Ishikawa (cell line): ENCODE measurements at regions not wholly inside any gene's neighbourhood (a gene's known extent, or its start where the extent isn't known, plus 50 kb on each side); places are given as distances from the start of the nearest gene placed in this dataset.

Experiments
- CEBPB ChIP-seq: IDR thresholded peaks from 2 replicates; pipeline ENCODE4 v1.6.1; 2012
- CREB1 ChIP-seq: IDR thresholded peaks from 2 replicates; pipeline ENCODE4 v1.6.1; 2012; ENCODE audit warnings: low read depth
- EGR1 ChIP-seq: IDR thresholded peaks from 2 replicates; pipeline ENCODE4 v1.6.1; 2012
- EP300 ChIP-seq: IDR thresholded peaks from 2 replicates; pipeline ENCODE4 v1.6.1; 2012; ENCODE audit warnings: borderline replicate concordance
- FOXM1 ChIP-seq: IDR thresholded peaks from 2 replicates; pipeline ENCODE4 v1.6.1; 2012; ENCODE audit warnings: low read depth, borderline replicate concordance
- MAX ChIP-seq: IDR thresholded peaks from 2 replicates; pipeline ENCODE4 v1.6.1; 2012
- NFIC ChIP-seq: IDR thresholded peaks from 2 replicates; pipeline ENCODE4 v1.6.1; 2012
- RAD21 ChIP-seq: IDR thresholded peaks from 2 replicates; pipeline ENCODE4 v1.6.1; 2012; ENCODE audit warnings: low read depth
- REST ChIP-seq: IDR thresholded peaks from 2 replicates; pipeline ENCODE4 v1.6.1; 2012; ENCODE audit warnings: low read depth, mild to moderate bottlenecking
- TAF1 ChIP-seq: IDR thresholded peaks from 2 replicates; pipeline ENCODE4 v1.6.1; 2012; ENCODE audit warnings: low read depth, mild to moderate bottlenecking
- TCF12 ChIP-seq: IDR thresholded peaks from 2 replicates; pipeline ENCODE4 v1.6.1; 2012; ENCODE audit warnings: low read depth
- TEAD4 ChIP-seq: IDR thresholded peaks from 2 replicates; pipeline ENCODE4 v1.6.1; 2012
- USF1 ChIP-seq: IDR thresholded peaks from 2 replicates; pipeline ENCODE4 v1.6.1; 2012
- YY1 ChIP-seq: IDR thresholded peaks from 2 replicates; pipeline ENCODE4 v1.6.1; 2012; ENCODE audit warnings: low read depth
- ZBTB7A ChIP-seq: IDR thresholded peaks from 2 replicates; pipeline ENCODE4 v1.6.1; 2012; ENCODE audit warnings: low read depth

- TF ChIP-seq RAD21 (peak; percentile 91), TEAD4 (no peak)
Measured at GRCh38 chr1:9455487-9456234, 83.6 kb upstream of the SLC25A33 start.

- no peak for TF ChIP-seq CREB1
- TF ChIP-seq FOXM1: no peak
- TF ChIP-seq RAD21: no peak
- no peak for TF ChIP-seq TEAD4
- no peak for TF ChIP-seq EP300
- TF ChIP-seq ZBTB7A: no peak
- no peak for TF ChIP-seq TCF12
- no peak for TF ChIP-seq REST
- no peak for TF ChIP-seq CEBPB
- TF ChIP-seq MAX: no peak
- TF ChIP-seq YY1: no peak
- no peak for TF ChIP-seq EGR1
- TF ChIP-seq NFIC: no peak
- no peak for TF ChIP-seq USF1
- TF ChIP-seq TAF1: no peak
Measured at GRCh38 chr1:9456833-9457232, 82.4 kb upstream of the SLC25A33 start.

- TF ChIP-seq USF1 (no peak), ZBTB7A (no peak), EP300 (no peak), TEAD4 (no peak), EGR1 (no peak), NFIC (no peak), TAF1 (no peak), CREB1 (no peak), MAX (no peak)
Measured at GRCh38 chr1:9459816-9460407, 79.4 kb upstream of the SLC25A33 start.

- TF ChIP-seq CEBPB (no peak), RAD21 (no peak), EP300 (no peak), YY1 (no peak), USF1 (no peak), REST (no peak), FOXM1 (no peak), ZBTB7A (no peak), TAF1 (no peak), NFIC (no peak), CREB1 (no peak), TEAD4 (no peak), MAX (no peak), TCF12 (no peak)
Measured at GRCh38 chr1:9465640-9466039, 73.6 kb upstream of the SLC25A33 start.

GRCh38 chr1:9466780-9467758 lies 72.2 kb upstream of the SLC25A33 start:
- TF ChIP-seq TCF12: no peak
- no peak for TF ChIP-seq REST
- TF ChIP-seq YY1: no peak
- TF ChIP-seq CREB1: no peak
- TF ChIP-seq EGR1: no peak
